ENCODE measurements at regions not wholly inside any gene's neighbourhood (a gene's known extent, or its start where the extent isn't known, plus 50 kb on each side); places are given as distances from the start of the nearest gene placed in this dataset.
"Not testable (repeated sequence)": the region's sequence is repeated elsewhere in the genome, so short reads cannot be mapped to it uniquely, and the experiment has no call there.

- DNase-seq (ENCODE audit: low read depth in 2 of 2): no peak
Measured at GRCh38 chr9:99478469-99479027, 256.5 kb downstream of the SEC61B start.

GRCh38 chr9:99479929-99480328 is 257.8 kb downstream of the SEC61B start:
- no peak for DNase-seq (ENCODE audit: low read depth in 2 of 2)

- DNase-seq (ENCODE audit: low read depth in 2 of 2): no peak
Measured at GRCh38 chr9:99485459-99485858, 263.4 kb downstream of the SEC61B start.

- DNase-seq (ENCODE audit: low read depth in 2 of 2): no peak
Measured at GRCh38 chr9:99486684-99487083, 264.6 kb downstream of the SEC61B start.

- no peak for DNase-seq (ENCODE audit: low read depth in 2 of 2)
Measured at GRCh38 chr9:99488131-99489059, 266.3 kb downstream of the SEC61B start.

- no peak for DNase-seq (ENCODE audit: low read depth in 2 of 2)
Measured at GRCh38 chr9:99489060-99489413, 267.0 kb downstream of the SEC61B start.

GRCh38 chr9:99490729-99491128 is 268.6 kb downstream of the SEC61B start:
- no peak for DNase-seq (ENCODE audit: low read depth in 2 of 2)

GRCh38 chr9:99491408-99492158 is 269.5 kb downstream of the SEC61B start:
- DNase-seq (ENCODE audit: low read depth in 2 of 2): no peak

GRCh38 chr9:99497641-99498040 is 275.6 kb downstream of the SEC61B start:
- no peak for DNase-seq (ENCODE audit: low read depth in 2 of 2)

- DNase-seq (ENCODE audit: low read depth in 2 of 2): not testable (repeated sequence)
Measured at GRCh38 chr9:99498979-99499378, 276.9 kb downstream of the SEC61B start.

- no peak for DNase-seq (ENCODE audit: low read depth in 2 of 2)
Measured at GRCh38 chr9:99505936-99506335, 283.9 kb downstream of the SEC61B start.

GRCh38 chr9:99506747-99507348 is 284.8 kb downstream of the SEC61B start:
- DNase-seq (ENCODE audit: low read depth in 2 of 2): no peak

- DNase-seq (ENCODE audit: low read depth in 2 of 2): no peak
Measured at GRCh38 chr9:99509065-99509745, 287.1 kb downstream of the SEC61B start.

GRCh38 chr9:99509900-99510535 is 287.9 kb downstream of the SEC61B start:
- no peak for DNase-seq (ENCODE audit: low read depth in 2 of 2)

GRCh38 chr9:99511723-99512122 is 289.6 kb downstream of the SEC61B start:
- no peak for DNase-seq (ENCODE audit: low read depth in 2 of 2)

GRCh38 chr9:99513441-99514112 is 291.5 kb downstream of the SEC61B start:
- DNase-seq (ENCODE audit: low read depth in 2 of 2): no peak

- no peak for DNase-seq (ENCODE audit: low read depth in 2 of 2)
Measured at GRCh38 chr9:99515093-99515492, 293.0 kb downstream of the SEC61B start.

GRCh38 chr9:99515895-99516656 is 294.0 kb downstream of the SEC61B start:
- no peak for DNase-seq (ENCODE audit: low read depth in 2 of 2)

- DNase-seq (ENCODE audit: low read depth in 2 of 2): no peak
Measured at GRCh38 chr9:99516657-99517049, 294.6 kb downstream of the SEC61B start.

- no peak for DNase-seq (ENCODE audit: low read depth in 2 of 2)
Measured at GRCh38 chr9:99523838-99524237, 297.8 kb upstream of the NR4A3 start.
